GM10248 (cell line): ENCODE measurements at regions not wholly inside any gene's neighbourhood (a gene's known extent, or its start where the extent isn't known, plus 50 kb on each side); places are given as distances from the start of the nearest gene placed in this dataset.

Source experiments
- CTCF ChIA-PET: fragments of 300-600 bp; sonication (Branson Sonifier 250); formaldehyde crosslinking; extraction: SDS; loops from one replicate; lab custom pipeline; 2021; ENCODE audit warnings: antibody characterized with exemption; lab: Yijun Ruan, JAX
- POLR2A ChIA-PET: fragments of 350-650 bp; sonication (Branson Sonifier 250); formaldehyde crosslinking; extraction: SDS; loops from one replicate; lab custom pipeline; 2020; ENCODE audit warnings: antibody characterized with exemption; lab: Yijun Ruan, JAX
- DNase-seq: peaks from one replicate; pipeline ENCODE4 v3.0.0; 2012; ENCODE audit errors: extremely low spot score
- CTCF ChIP-seq: IDR thresholded peaks from 2 replicates; pipeline ENCODE4 v1.5.1; 2012; ENCODE audit warnings: mild to moderate bottlenecking, low read depth; ENCODE audit errors: extremely low read depth, missing control alignments, control extremely low read depth

GRCh38 chr2:166634706-166635105 lies 140.7 kb upstream of the SCN7A start:
- DNase-seq, result no peak
- CTCF ChIA-PET, result interaction anchor here (1.7 kb wide), 1 partner anchor 23 kb away, joined by 4 read pairs; no protein-coding TSS in a partner anchor
- TF ChIP-seq CTCF, result no peak
- POLR2A ChIA-PET, result no interaction called here

GRCh38 chr2:166632616-166633015 lies 138.6 kb upstream of the SCN7A start:
- DNase-seq, result no peak
- TF ChIP-seq CTCF, result no peak
- CTCF ChIA-PET, result interaction anchor here (0.5 kb wide), 1 partner anchor 28 kb away, joined by 3 read pairs; no protein-coding TSS in a partner anchor
- POLR2A ChIA-PET, result no interaction called here

GRCh38 chr2:166628478-166629136 lies 134.6 kb upstream of the SCN7A start:
- ChIA-PET CTCF (interaction anchor here (1.6 kb wide), 1 partner anchor 14 kb away, joined by 4 read pairs; no protein-coding TSS in a partner anchor), POLR2A (no interaction called here)
- no peak for TF ChIP-seq CTCF
- DNase-seq, result no peak

GRCh38 chr2:166627893-166628292 lies 133.8 kb upstream of the SCN7A start:
- no peak for DNase-seq
- no peak for TF ChIP-seq CTCF
- POLR2A ChIA-PET, result no interaction called here
- CTCF ChIA-PET, result no interaction called here

- ChIA-PET CTCF (no interaction called here), POLR2A (no interaction called here)
- no peak for TF ChIP-seq CTCF
- DNase-seq, result no peak
Observed at GRCh38 chr2:166625670-166626069, 131.6 kb upstream of the SCN7A start.

GRCh38 chr2:166614503-166614902 lies 120.5 kb upstream of the SCN7A start:
- POLR2A ChIA-PET, result no interaction called here
- no peak for DNase-seq
- no peak for TF ChIP-seq CTCF
- CTCF ChIA-PET, result interaction anchor here (1.0 to 1.5 kb wide), 4 partner anchors 9 to 1504 kb away, joined by 3 to 4 read pairs (median 3); no protein-coding TSS in a partner anchor

GRCh38 chr2:166614029-166614428 lies 120.0 kb upstream of the SCN7A start:
- DNase-seq, result no peak
- ChIA-PET CTCF (interaction anchor here (1.0 to 1.5 kb wide), 3 partner anchors 9 to 1504 kb away, joined by 3 read pairs; no protein-coding TSS in a partner anchor), POLR2A (no interaction called here)
- no peak for TF ChIP-seq CTCF
